Thoracic aorta (tissue), 2 donors: ENCODE measurements at regions not wholly inside any gene's neighbourhood (a gene's known extent, or its start where the extent isn't known, plus 50 kb on each side); places are given as distances from the start of the nearest gene placed in this dataset.

Experiments
- ATAC-seq: fragments of 150-250 bp; one replicate; pipeline ENCODE4 v1.8.0; 2017; ENCODE audit warnings: low read depth; ENCODE audit not compliant: insufficient number of reproducible peaks, low FRiP score
- DNase-seq: peaks from one replicate; pipeline ENCODE4 v3.0.0-alpha.2; 2020; ENCODE audit warnings: low spot score
- H3K27ac ChIP-seq, 2 donors: fragments of 200-600 bp; sonication (generic); 1 replicate in 1 of 2; 2 replicates in 1 of 2; pipeline ENCODE4 v1.5.1; 2016; ENCODE audit warnings: mild to moderate bottlenecking in 2 of 2, moderate library complexity in 2 of 2
- H3K27me3 ChIP-seq: fragments of 200-600 bp; sonication (generic); replicated peaks from 2 replicates; pipeline ENCODE4 v1.6.0; 2016; ENCODE audit warnings: mild to moderate bottlenecking; ENCODE audit not compliant: insufficient read depth
- H3K36me3 ChIP-seq: fragments of 200-600 bp; sonication (generic); one replicate; pipeline ENCODE4 v1.5.1; 2016
- H3K4me1 ChIP-seq, 2 donors: fragments of 200-600 bp; sonication (generic); 1 replicate in 1 of 2; 2 replicates in 1 of 2; pipeline versions ENCODE4 v1.5.1 to v1.6.0; 2016; ENCODE audit warnings: low read depth in 2 of 2, mild to moderate bottlenecking in 1 of 2; ENCODE audit not compliant: control insufficient read depth in 1 of 2
- H3K4me3 ChIP-seq: fragments of 200-600 bp; sonication (generic); 2 replicates; pipeline ENCODE4 v1.5.1; 2016; ENCODE audit warnings: mild to moderate bottlenecking
- H3K9me3 ChIP-seq: fragments of 200-600 bp; sonication (generic); 2 replicates; pipeline ENCODE4 v1.5.1; 2016
- TF ChIP-seq, protein P1 (sequence below): fragments of 200-600 bp; sonication (generic); IDR thresholded peaks from one replicate; pipeline ENCODE4 v1.5.1; 2019; ENCODE audit warnings: antibody characterized with exemption

GRCh38 chr11:95595541-95595940, 194.0 kb downstream of the FAM76B start:
- TF ChIP-seq, protein P1, sequence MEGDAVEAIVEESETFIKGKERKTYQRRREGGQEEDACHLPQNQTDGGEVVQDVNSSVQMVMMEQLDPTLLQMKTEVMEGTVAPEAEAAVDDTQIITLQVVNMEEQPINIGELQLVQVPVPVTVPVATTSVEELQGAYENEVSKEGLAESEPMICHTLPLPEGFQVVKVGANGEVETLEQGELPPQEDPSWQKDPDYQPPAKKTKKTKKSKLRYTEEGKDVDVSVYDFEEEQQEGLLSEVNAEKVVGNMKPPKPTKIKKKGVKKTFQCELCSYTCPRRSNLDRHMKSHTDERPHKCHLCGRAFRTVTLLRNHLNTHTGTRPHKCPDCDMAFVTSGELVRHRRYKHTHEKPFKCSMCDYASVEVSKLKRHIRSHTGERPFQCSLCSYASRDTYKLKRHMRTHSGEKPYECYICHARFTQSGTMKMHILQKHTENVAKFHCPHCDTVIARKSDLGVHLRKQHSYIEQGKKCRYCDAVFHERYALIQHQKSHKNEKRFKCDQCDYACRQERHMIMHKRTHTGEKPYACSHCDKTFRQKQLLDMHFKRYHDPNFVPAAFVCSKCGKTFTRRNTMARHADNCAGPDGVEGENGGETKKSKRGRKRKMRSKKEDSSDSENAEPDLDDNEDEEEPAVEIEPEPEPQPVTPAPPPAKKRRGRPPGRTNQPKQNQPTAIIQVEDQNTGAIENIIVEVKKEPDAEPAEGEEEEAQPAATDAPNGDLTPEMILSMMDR = no peak
- Histone ChIP-seq H3K36me3 (no peaks in the 10 kb centered on the region), H3K4me1 (peaks cover 10 to 30% of the 10 kb centered on the region in 2 donors), H3K27me3 (no peaks in the 10 kb centered on the region), H3K9me3 (no peaks in the 10 kb centered on the region), H3K27ac (no peak overlapping the region), H3K4me3 (no peak overlapping the region)
- DNase-seq (no peak), ATAC-seq (no peak)

GRCh38 chr11:95593111-95593510, 196.5 kb downstream of the FAM76B start:
- no peaks in the 10 kb centered on the region for H3K27me3 ChIP-seq
- ATAC-seq (no peak), DNase-seq (no peak)
- H3K9me3 ChIP-seq = no peaks in the 10 kb centered on the region
- H3K4me1 ChIP-seq = peaks cover 10 to 37% of the 10 kb centered on the region in 2 donors
- TF ChIP-seq, protein P1 = no peak
- no peaks in the 10 kb centered on the region for H3K36me3 ChIP-seq
- H3K4me3 ChIP-seq = no peak overlapping the region
- H3K27ac ChIP-seq = peak overlapping the region in 1 of 2 donors; percentile 3

GRCh38 chr11:95592471-95592870, 197.1 kb downstream of the FAM76B start:
- DNase-seq (no peak), ATAC-seq (no peak)
- Histone ChIP-seq H3K4me1 (peaks cover 10 to 37% of the 10 kb centered on the region in 2 donors), H3K27ac (peak overlapping the region; percentile 3 to 40), H3K27me3 (no peaks in the 10 kb centered on the region), H3K4me3 (no peak overlapping the region), H3K9me3 (no peaks in the 10 kb centered on the region), H3K36me3 (no peaks in the 10 kb centered on the region)
- TF ChIP-seq, protein P1 = no peak

GRCh38 chr11:95589893-95590612, 199.5 kb downstream of the FAM76B start:
- H3K9me3 ChIP-seq = no peaks in the 10 kb centered on the region
- H3K4me3 ChIP-seq = no peak overlapping the region
- DNase-seq (no peak), ATAC-seq (no peak)
- H3K27ac ChIP-seq = peak overlapping the region; percentile 54 to 55
- TF ChIP-seq, protein P1 = no peak
- no peaks in the 10 kb centered on the region for H3K27me3 ChIP-seq
- H3K36me3 ChIP-seq = no peaks in the 10 kb centered on the region
- H3K4me1 ChIP-seq = peaks cover 10 to 37% of the 10 kb centered on the region in 2 donors

DNA sequence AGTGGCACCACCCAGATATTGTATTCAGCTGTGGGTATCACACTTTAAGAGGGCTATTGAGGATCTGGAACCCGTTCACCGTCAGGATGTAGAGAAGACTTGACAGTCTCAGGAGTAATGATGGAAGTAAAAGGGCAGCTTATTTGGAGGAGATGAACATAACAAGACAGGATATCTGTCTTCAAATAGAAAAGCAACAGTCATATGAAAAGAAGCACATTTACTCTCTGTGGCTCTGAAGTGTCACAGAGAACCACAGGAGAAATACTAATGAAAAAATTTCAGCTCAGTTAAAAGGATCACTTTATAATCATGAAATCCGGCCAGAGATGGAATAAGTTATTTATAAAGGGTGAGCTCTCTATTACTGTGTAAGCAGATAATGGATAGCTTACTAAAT, 200.8 kb downstream of the FAM76B start:
- no peak for ATAC-seq
- Histone ChIP-seq H3K27ac (no peak overlapping the region), H3K4me1 (peaks cover 10 to 37% of the 10 kb centered on the region in 2 donors), H3K4me3 (no peak overlapping the region), H3K36me3 (no peaks in the 10 kb centered on the region), H3K27me3 (no peaks in the 10 kb centered on the region), H3K9me3 (no peaks in the 10 kb centered on the region)
- DNase-seq = no peak
- TF ChIP-seq, protein P1 = no peak
